ENCODE measurements at regions not wholly inside any gene's neighbourhood (a gene's known extent, or its start where the extent isn't known, plus 50 kb on each side); places are given as distances from the start of the nearest gene placed in this dataset.

- no peaks in the 10 kb centered on the region for H3K9me3 ChIP-seq
- no peak overlapping the region for H3K27ac ChIP-seq
- intact Hi-C loops (cut with DNase I), result no loop called here
- H3K36me3 ChIP-seq, result no peaks in the 10 kb centered on the region
- TF ChIP-seq, protein P1, sequence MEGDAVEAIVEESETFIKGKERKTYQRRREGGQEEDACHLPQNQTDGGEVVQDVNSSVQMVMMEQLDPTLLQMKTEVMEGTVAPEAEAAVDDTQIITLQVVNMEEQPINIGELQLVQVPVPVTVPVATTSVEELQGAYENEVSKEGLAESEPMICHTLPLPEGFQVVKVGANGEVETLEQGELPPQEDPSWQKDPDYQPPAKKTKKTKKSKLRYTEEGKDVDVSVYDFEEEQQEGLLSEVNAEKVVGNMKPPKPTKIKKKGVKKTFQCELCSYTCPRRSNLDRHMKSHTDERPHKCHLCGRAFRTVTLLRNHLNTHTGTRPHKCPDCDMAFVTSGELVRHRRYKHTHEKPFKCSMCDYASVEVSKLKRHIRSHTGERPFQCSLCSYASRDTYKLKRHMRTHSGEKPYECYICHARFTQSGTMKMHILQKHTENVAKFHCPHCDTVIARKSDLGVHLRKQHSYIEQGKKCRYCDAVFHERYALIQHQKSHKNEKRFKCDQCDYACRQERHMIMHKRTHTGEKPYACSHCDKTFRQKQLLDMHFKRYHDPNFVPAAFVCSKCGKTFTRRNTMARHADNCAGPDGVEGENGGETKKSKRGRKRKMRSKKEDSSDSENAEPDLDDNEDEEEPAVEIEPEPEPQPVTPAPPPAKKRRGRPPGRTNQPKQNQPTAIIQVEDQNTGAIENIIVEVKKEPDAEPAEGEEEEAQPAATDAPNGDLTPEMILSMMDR (IDR thresholded peaks at IDR 0.05), result no peak
- no peaks in the 10 kb centered on the region for H3K27me3 ChIP-seq
- H3K4me3 ChIP-seq, result no peak overlapping the region
- no peaks in the 10 kb centered on the region for H3K4me1 ChIP-seq
- no peak for DNase-seq (ENCODE audit: low spot score in 2 of 2)
Measured at GRCh38 chr2:168369031-168369430, 87.0 kb upstream of the CERS6 start.

DNA sequence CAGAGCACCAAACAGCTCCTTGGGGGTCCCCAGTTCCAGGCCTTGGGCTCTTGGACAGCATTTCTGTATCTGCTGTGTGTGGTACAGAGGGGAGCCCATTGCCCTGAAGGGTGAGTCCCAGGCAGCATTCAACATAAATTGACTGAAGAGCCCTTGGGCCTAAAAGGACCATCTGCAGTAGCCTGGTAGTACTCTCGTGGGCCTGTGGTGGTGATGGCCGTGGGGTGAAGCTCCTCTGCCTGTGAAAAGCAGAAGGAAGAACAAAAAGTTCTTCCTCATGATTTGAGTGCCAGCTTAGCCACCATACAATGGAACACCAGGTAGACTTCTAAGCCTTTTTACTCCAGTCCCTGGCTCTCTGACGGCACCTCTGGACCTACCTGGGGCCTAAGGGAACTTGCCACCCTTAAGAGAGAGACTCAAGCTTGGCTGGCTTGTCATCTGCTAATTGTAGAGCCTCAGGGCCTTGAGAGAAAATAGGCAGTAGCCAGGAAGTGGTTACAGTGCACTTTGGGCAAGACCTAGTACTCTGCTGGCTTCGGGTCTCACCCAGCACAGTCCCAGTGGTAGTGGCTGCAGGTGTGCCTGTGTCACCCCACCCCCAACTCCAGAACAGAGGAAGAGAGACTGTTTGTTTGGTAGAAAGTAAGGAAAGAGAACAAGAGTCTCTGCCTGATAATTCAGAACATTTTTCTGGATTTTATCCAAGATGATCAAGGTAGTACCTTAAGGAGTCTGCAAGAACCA lies 84.6 kb upstream of the CERS6 start:
- intact Hi-C loops (cut with DNase I), result no loop called here
- H3K36me3 ChIP-seq, result no peaks in the 10 kb centered on the region
- H3K4me1 ChIP-seq, result no peaks in the 10 kb centered on the region
- no peak overlapping the region for H3K27ac ChIP-seq
- TF ChIP-seq, protein P1 (IDR thresholded peaks at IDR 0.05), result no peak
- DNase-seq (ENCODE audit: low spot score in 2 of 2), result no peak
- H3K9me3 ChIP-seq, result no peaks in the 10 kb centered on the region
- H3K4me3 ChIP-seq, result no peak overlapping the region
- H3K27me3 ChIP-seq, result no peaks in the 10 kb centered on the region

DNA sequence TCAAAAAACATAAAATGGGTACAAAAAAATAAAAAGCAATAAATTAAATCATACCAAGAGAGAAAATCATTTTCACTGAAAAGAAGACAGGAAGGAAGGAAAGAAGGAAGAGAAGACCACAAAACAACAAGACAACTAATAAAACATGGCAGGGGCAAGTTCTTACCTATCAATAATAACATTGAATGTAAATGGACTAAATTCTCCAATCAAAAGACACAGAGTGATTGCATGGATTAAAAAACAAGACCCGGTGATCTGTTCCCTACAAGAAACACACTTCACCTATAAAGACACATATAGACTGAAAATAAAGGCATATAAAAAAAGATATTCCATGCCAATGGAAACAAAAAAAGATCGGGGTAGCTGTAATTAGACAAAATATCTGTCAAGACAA lies 82.6 kb upstream of the CERS6 start:
- intact Hi-C loops (cut with DNase I), result no loop called here
- Histone ChIP-seq H3K4me1 (no peaks in the 10 kb centered on the region), H3K27me3 (no peaks in the 10 kb centered on the region), H3K4me3 (no peak overlapping the region), H3K36me3 (no peaks in the 10 kb centered on the region), H3K27ac (no peak overlapping the region), H3K9me3 (peaks cover 5% of the 10 kb centered on the region in 2 donors)
- DNase-seq (ENCODE audit: low spot score in 2 of 2), result no peak
- TF ChIP-seq, protein P1 (IDR thresholded peaks at IDR 0.05), result no peak

DNA sequence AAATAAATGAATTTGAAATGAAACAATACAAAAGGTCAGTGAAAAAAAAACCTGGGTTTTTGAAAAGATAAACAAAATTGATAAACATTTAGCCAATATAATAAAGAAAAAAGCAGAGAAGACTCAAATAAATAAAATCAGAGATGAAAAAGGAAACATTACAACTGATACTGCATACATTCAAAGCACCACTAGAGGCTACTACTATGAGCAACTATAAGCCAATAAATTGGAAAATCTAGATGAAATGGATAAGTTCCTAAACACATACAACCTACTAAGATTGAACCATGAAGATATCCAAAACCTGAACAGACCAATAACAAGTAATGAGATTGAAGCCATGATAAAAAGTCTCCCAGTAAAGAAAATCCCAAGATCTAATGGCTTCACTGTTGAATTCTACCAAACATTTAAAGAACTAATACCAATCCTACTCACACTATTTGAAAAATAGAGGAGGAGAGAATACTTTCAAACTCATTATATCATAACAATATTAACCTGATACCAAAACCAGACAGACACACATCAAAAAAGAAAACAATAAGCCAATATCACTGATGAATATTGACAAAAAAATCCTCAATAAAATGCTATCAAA lies 80.8 kb upstream of the CERS6 start:
- intact Hi-C loops (cut with DNase I), result no loop called here
- TF ChIP-seq, protein P1 (IDR thresholded peaks at IDR 0.05), result peak in 1 of 3 experiments; percentile 11
- DNase-seq (ENCODE audit: low spot score in 2 of 2), result no peak
- H3K27ac ChIP-seq, result no peak overlapping the region
- H3K4me1 ChIP-seq, result no peaks in the 10 kb centered on the region
- H3K27me3 ChIP-seq, result no peaks in the 10 kb centered on the region
- no peaks in the 10 kb centered on the region for H3K36me3 ChIP-seq
- H3K9me3 ChIP-seq, result peaks cover 5% of the 10 kb centered on the region in 2 donors
- H3K4me3 ChIP-seq, result no peak overlapping the region

DNA sequence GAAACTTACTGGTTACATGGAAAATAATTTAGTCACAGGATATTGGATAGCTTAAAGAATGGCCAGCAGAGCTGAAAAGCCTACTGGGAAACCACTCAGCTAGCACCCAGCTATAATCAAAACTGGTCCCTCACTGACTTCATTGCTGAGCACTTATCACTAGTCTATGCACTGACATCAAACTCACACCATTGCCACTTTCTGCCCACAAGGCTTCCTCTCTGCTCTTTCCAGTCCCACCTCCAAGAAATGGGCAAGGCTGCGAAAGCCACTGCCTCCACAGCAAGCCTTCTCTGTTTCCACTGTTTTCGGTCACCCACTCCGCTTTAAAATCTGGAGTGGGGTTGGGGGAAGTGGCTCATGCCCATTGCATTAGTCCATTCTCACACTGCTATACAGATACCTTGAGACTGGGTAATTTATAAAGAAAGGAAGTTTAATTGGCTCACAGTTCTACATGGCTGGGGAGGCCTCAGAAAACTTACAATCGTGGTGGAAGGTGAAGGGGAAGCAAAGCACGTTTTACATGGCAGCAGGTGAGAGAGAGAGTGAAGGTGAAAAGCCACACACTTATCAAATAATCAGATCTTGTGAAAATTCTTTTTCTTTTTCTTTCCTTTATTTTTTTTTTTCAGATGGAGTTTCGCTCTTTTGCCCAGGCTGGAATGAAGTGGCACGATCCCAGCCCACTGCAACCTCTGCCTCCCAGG lies 77.0 kb upstream of the CERS6 start:
- Histone ChIP-seq H3K27me3 (no peaks in the 10 kb centered on the region), H3K27ac (no peak overlapping the region), H3K36me3 (no peaks in the 10 kb centered on the region), H3K4me1 (no peaks in the 10 kb centered on the region), H3K4me3 (no peak overlapping the region), H3K9me3 (peaks cover 5% of the 10 kb centered on the region in 2 donors)
- TF ChIP-seq, protein P1 (IDR thresholded peaks at IDR 0.05), result no peak
- intact Hi-C loops (cut with DNase I), result no loop called here
- no peak for DNase-seq (ENCODE audit: low spot score in 2 of 2)

Data from ascending aorta (tissue), 2 donors.